GM10266 (cell line): ENCODE measurements at regions not wholly inside any gene's neighbourhood (a gene's known extent, or its start where the extent isn't known, plus 50 kb on each side); places are given as distances from the start of the nearest gene placed in this dataset.

ENCODE experiments used
- DNase-seq: peaks from one replicate; pipeline ENCODE4 v3.0.0; 2012; ENCODE audit errors: extremely low spot score
- CTCF ChIP-seq: IDR thresholded peaks from 2 replicates; pipeline ENCODE4 v1.5.1; 2012; ENCODE audit warnings: mild to moderate bottlenecking, low read depth; ENCODE audit not compliant: control insufficient read depth, insufficient read depth; ENCODE audit errors: missing control alignments

- no peak for TF ChIP-seq CTCF
- no peak for DNase-seq
Measured at GRCh38 chr11:91880660-91881059, 344.0 kb upstream of the FAT3 start.

DNA sequence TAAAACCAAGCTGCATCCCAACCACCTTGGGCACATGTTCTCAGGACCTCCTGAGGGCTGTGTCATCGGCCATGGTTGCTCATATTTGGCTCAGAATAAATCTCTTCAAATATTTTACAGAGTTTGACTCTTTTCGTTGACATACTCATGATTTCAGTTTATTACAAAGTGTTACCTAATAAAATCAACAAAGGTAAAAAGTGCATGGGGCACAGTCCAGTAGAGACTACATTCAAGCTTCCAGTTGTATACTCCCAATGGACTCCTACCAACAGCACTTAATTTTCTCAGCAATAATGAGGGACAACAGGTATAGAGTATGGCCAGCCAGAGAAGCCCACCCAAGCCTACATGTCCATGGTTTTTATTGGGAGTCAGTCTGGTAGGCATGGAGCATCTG, 347.9 kb upstream of the FAT3 start:
- DNase-seq = no peak
- TF ChIP-seq CTCF = no peak

- no peak for DNase-seq
- no peak for TF ChIP-seq CTCF
Measured at GRCh38 chr11:91872243-91872642, 352.4 kb upstream of the FAT3 start.

- TF ChIP-seq CTCF = no peak
- DNase-seq = no peak
Measured at GRCh38 chr11:91871791-91872190, 352.8 kb upstream of the FAT3 start.

GRCh38 chr11:91871048-91871447, 353.6 kb upstream of the FAT3 start:
- no peak for DNase-seq
- TF ChIP-seq CTCF = no peak

GRCh38 chr11:91869686-91870085, 354.9 kb upstream of the FAT3 start:
- DNase-seq = no peak
- TF ChIP-seq CTCF = no peak

GRCh38 chr11:91866642-91867041, 358.0 kb upstream of the FAT3 start:
- no peak for TF ChIP-seq CTCF
- DNase-seq = no peak
